HFF-Myc (cell line): ENCODE measurements at regions not wholly inside any gene's neighbourhood (a gene's known extent, or its start where the extent isn't known, plus 50 kb on each side); places are given as distances from the start of the nearest gene placed in this dataset.

Experiments
- DNase-seq: peaks from one replicate; pipeline ENCODE4 v3.0.0-alpha.2; 2011; ENCODE audit warnings: low read depth; ENCODE audit errors: extremely low read depth
- H3K4me3 ChIP-seq: replicated peaks from 2 replicates; pipeline ENCODE4 v1.5.1; 2011; ENCODE audit warnings: low read depth, mild to moderate bottlenecking, control low read depth, low read length
- TF ChIP-seq, protein P1 (sequence below): IDR thresholded peaks from 2 replicates; pipeline ENCODE4 v1.5.1; 2012; ENCODE audit warnings: mild to moderate bottlenecking, low read depth, low read length, control low read depth; ENCODE audit errors: missing control alignments

DNA sequence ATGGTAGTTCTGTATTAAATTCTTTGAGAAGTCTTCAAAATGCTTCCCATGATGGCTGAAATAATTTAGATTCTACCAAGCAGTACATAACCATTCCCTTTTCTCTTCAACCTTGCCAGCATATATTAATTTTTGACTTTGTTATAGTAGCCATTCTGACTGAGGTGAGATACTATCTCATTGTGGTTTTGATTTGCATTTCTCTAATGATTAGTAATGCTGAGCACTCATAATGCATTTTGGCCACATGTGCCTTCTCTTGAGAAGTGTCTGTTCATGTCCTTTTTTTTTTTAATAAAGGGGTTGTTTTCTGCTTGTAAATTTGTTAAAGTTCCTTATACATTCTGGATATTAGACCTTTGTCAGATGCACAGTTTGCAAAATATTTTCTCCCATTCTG, 173.9 kb downstream of the CALCRL start:
- no peak overlapping the region for H3K4me3 ChIP-seq
- no peak for DNase-seq
- TF ChIP-seq, protein P1, sequence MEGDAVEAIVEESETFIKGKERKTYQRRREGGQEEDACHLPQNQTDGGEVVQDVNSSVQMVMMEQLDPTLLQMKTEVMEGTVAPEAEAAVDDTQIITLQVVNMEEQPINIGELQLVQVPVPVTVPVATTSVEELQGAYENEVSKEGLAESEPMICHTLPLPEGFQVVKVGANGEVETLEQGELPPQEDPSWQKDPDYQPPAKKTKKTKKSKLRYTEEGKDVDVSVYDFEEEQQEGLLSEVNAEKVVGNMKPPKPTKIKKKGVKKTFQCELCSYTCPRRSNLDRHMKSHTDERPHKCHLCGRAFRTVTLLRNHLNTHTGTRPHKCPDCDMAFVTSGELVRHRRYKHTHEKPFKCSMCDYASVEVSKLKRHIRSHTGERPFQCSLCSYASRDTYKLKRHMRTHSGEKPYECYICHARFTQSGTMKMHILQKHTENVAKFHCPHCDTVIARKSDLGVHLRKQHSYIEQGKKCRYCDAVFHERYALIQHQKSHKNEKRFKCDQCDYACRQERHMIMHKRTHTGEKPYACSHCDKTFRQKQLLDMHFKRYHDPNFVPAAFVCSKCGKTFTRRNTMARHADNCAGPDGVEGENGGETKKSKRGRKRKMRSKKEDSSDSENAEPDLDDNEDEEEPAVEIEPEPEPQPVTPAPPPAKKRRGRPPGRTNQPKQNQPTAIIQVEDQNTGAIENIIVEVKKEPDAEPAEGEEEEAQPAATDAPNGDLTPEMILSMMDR, result no peak

DNA sequence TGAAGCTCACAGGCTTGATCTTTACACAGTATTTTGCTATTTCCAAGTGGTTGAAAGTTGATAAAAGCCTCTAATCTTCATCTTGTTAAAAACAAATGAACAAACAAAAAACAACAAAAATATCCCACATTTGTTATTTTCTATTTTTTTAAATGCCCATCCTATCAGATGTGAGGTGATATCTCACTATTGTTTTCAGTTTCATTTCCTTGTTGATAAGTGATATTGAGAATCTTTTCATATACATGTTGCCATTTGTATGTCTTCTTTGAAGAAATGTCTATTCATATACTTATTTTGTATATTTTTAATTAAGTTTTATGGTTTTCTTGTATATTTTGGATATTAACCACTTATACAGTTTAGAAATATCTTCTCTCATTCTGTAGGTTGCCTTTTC, 175.8 kb downstream of the CALCRL start:
- TF ChIP-seq, protein P1, result no peak
- DNase-seq, result no peak
- no peak overlapping the region for H3K4me3 ChIP-seq

DNA sequence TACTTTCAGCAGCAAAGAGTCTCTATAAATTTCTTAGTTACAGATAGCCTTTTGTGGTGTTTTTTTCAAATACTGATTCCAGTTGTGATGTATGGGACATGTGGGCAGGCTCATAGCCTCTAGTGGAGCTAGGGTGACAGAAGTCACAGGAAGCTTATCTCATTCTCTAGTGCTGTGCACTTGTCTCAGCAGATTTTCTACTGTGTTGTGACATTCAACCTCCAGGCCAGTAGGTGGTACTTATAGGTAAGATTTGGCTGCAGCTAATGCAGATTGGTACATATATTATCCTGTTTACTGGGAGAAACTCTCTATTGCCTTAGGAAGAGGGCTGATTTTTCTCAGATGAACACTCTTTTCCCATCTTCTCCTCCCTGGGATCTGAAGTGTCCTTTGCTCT, 176.2 kb downstream of the CALCRL start:
- no peak for DNase-seq
- TF ChIP-seq, protein P1, result no peak
- no peak overlapping the region for H3K4me3 ChIP-seq

DNA sequence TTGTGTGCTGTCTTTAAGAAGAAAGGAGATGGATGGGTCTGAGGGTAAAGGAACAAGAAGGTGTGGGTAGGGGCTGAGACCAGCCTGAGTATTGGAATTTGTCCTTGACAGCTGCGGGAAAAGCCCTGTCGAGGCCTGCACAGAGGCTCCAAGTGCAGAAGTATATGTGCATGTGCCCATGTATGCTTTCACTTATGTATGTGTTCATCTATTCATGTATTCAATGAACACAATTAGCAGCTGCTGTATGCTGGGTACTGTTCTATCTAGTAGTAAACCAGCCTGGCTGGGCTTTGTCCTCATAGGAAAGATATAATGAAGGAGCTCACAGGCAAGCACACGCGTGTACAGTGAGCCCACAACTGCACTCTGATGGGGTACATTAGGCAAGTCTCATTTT, 181.4 kb downstream of the CALCRL start:
- DNase-seq, result no peak
- TF ChIP-seq, protein P1, result no peak
- no peak overlapping the region for H3K4me3 ChIP-seq

DNA sequence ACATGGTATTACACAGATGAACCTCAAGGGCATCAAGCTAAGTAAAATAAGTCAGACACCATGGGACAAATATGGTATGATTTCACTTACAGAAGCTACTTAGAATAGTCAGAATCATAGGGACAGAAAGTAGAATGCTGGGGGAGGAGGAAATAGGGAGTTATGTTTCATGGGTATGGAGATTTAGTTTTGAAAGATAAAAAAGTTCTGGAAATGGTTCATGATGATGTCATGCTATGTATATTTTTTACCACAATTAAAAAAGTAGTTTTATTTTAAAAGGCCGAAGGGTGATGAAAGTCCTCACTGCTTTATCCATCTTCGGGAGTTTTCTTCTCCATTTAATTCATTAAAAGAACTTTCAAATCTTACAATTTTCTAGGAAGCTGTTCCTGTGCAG, 181.9 kb downstream of the CALCRL start:
- TF ChIP-seq, protein P1, result no peak
- DNase-seq, result no peak
- H3K4me3 ChIP-seq, result no peak overlapping the region

DNA sequence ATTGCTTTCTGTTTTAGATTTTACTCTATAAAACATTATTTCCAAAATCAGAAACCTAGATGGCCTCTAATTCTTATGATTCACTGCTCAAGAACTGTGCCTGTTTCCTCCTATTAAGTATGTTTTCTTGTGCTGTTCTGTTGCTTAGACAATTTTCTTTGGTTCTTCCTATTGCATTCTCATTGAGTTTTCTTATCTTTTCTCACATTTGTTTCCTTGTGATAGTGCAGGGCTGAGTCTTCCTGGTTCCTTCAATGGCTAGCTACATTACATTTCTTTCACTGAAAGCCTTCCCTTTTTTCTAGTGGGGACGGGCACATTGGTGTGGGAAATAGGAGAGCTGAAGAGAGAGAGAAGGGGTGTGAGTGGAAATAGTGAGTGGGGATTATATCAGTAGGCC, 183.4 kb downstream of the CALCRL start:
- TF ChIP-seq, protein P1, result no peak
- DNase-seq, result no peak
- no peak overlapping the region for H3K4me3 ChIP-seq
